Heart right ventricle (tissue), 16 donors: ENCODE measurements at regions not wholly inside any gene's neighbourhood (a gene's known extent, or its start where the extent isn't known, plus 50 kb on each side); places are given as distances from the start of the nearest gene placed in this dataset.

Experiments used
- ATAC-seq, 8 donors: fragments of 200-7000 bp; cut with Tn5 transposase; one replicate each; pipeline ENCODE4 v1.9.1; 2020; ENCODE audit warnings: mild to moderate bottlenecking in 8 of 8, moderate library complexity in 8 of 8, moderate number of reproducible peaks in 1 of 8
- DNase-seq, 2 donors: peaks; one replicate each; pipeline ENCODE4 v3.0.0-alpha.2; 2020
- H3K27ac ChIP-seq, 10 donors: fragments of 200-600 bp; sonication (generic) in 2 of 10; one replicate each; pipeline versions ENCODE4 v1.5.0 to v1.8.0; 2020 to 2022; ENCODE audit warnings: mild to moderate bottlenecking in 3 of 10
- H3K27me3 ChIP-seq, 7 donors: fragments of 200-600 bp; one replicate each; pipeline ENCODE4 v1.8.0; 2021 to 2022; ENCODE audit warnings: mild to moderate bottlenecking in 2 of 7
- H3K36me3 ChIP-seq, 9 donors: fragments of 200-600 bp; sonication (generic) in 1 of 9; one replicate each; pipeline versions ENCODE4 v1.5.0 to v1.8.0; 2020 to 2022; ENCODE audit warnings: mild to moderate bottlenecking in 2 of 9
- H3K4me1 ChIP-seq, 9 donors: fragments of 200-600 bp; sonication (generic) in 1 of 9; one replicate each; pipeline versions ENCODE4 v1.5.0 to v1.8.0; 2020 to 2022; ENCODE audit warnings: mild to moderate bottlenecking in 4 of 9
- H3K4me3 ChIP-seq, 10 donors: fragments of 200-600 bp; sonication (generic) in 2 of 10; one replicate each; pipeline versions ENCODE4 v1.5.0 to v1.8.0; 2020 to 2022; ENCODE audit warnings: mild to moderate bottlenecking in 7 of 10, moderate library complexity in 2 of 10
- H3K9me3 ChIP-seq, 11 donors: fragments of 200-600 bp in 10 of 11; sonication (generic) in 2 of 11; one replicate each; pipeline versions ENCODE4 v1.5.0 to v1.8.0; 2013 to 2022; ENCODE audit warnings: mild to moderate bottlenecking in 2 of 11, control low read depth in 1 of 11, moderate library complexity in 1 of 11
- whole genome bisulfite sequencing, 2 donors: extraction: QIAGEN DNeasy Blood & Tissue Kit; methylation state at CpG; one replicate each; pipeline ENCODE4 v1.1.7; 2013; ENCODE audit warnings: inconsistent platforms in 1 of 2; 5-methylcytosine and 5-hydroxymethylcytosine counted together
- intact Hi-C, 10 donors: fragments of 100-400 bp; cut with DNase I; formaldehyde crosslinking; loops; one replicate each; pipeline versions ENCODE4 v1.11.1 to v1.14.2; 2022
- TF ChIP-seq, protein P1 (sequence below), 9 donors: fragments of 200-600 bp; sonication (generic) in 2 of 9; IDR thresholded peaks; one replicate each; pipeline versions ENCODE4 v1.5.0 to v1.8.0; 2021 to 2022; ENCODE audit warnings: antibody characterized with exemption in 9 of 9, mild to moderate bottlenecking in 5 of 9, moderate library complexity in 1 of 9
- donor health status: Arrhythmogenic right ventricular cardiomyopathy.
- donor health status: ischemic (EF 13 %, LVEDD 7.1; RV severe dilation, severe dysfunction).
- donor health status: healthy with polysubstance abuse.
- donor health status: DM: no; HTN: yes; CAD: no.
- donor health status: DM: no; HTN: no; CAD: no.
- donor health status: ischemic (EF 25% LVEDD 6.9; RV normal size, moderate dysfunction).
- donor health status: ischemic (EF 25% LVEDD 5.7; RV mildly dilated, moderate dysfunction).
- donor health status: healthy.
- donor health status: DM: yes; HTN: yes; CAD: no.
- donor health status: Ischemic cardiomyopathy.
- donor health status: ischemic (EF 35%, LVEDD 5.7; RV mildly dilated, moderate dysfunction).
- donor health status: nonischemic (EF 11% LVEDD 7.7; RV severe dilation, severe dysfunction).
- donor health status: DM: yes; HTN: yes; CAD: no.
- donor health status: PGD.
- donor health status: ischemic (EF 29% LVEDD 5.4; RV normal size, mild dysfunction).
- donor health status: nonischemic (EF 23%, LVEDD 6.1; RV moderate dilation, normal function).

DNA sequence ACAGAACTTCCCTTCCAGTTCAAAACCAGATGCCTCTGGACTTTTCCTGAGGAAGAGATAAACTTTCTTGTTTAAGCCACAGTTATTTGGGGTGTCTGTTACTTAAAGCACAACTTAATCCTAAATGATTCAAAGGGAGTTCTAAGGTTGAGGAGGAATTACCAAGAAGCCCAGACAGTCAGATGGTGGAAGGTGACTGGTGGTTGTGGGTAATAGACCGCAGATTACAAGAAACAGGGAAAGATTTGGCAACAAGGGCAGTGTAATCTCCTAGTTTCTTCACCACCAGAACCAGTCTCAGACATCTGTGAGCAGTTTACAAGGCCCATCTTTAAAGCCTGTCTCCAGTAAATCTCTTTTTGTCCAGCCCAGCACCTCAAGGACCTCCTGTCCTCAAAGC, 130.1 kb upstream of the CTTNBP2NL start:
- Histone ChIP-seq H3K4me3 (no peak overlapping the region), H3K36me3 (no peaks in the 10 kb centered on the region), H3K9me3 (peaks cover 0 to 5% (median 0%) of the 10 kb centered on the region in 11 donors), H3K27me3 (no peaks in the 10 kb centered on the region), H3K27ac (peak overlapping the region in 4 of 10 donors; percentile 39 to 83 (median 70)), H3K4me1 (peaks cover 6 to 63% (median 37%) of the 10 kb centered on the region in 9 donors)
- intact Hi-C loops, result no loop called here
- no peak for ATAC-seq
- no peak for DNase-seq
- WGBS, 2 donors, result 94 to 100% methylated on average over 1 of the region's 1 CpG
- TF ChIP-seq, protein P1, sequence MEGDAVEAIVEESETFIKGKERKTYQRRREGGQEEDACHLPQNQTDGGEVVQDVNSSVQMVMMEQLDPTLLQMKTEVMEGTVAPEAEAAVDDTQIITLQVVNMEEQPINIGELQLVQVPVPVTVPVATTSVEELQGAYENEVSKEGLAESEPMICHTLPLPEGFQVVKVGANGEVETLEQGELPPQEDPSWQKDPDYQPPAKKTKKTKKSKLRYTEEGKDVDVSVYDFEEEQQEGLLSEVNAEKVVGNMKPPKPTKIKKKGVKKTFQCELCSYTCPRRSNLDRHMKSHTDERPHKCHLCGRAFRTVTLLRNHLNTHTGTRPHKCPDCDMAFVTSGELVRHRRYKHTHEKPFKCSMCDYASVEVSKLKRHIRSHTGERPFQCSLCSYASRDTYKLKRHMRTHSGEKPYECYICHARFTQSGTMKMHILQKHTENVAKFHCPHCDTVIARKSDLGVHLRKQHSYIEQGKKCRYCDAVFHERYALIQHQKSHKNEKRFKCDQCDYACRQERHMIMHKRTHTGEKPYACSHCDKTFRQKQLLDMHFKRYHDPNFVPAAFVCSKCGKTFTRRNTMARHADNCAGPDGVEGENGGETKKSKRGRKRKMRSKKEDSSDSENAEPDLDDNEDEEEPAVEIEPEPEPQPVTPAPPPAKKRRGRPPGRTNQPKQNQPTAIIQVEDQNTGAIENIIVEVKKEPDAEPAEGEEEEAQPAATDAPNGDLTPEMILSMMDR (IDR thresholded peaks at IDR 0.05), result no peak

DNA sequence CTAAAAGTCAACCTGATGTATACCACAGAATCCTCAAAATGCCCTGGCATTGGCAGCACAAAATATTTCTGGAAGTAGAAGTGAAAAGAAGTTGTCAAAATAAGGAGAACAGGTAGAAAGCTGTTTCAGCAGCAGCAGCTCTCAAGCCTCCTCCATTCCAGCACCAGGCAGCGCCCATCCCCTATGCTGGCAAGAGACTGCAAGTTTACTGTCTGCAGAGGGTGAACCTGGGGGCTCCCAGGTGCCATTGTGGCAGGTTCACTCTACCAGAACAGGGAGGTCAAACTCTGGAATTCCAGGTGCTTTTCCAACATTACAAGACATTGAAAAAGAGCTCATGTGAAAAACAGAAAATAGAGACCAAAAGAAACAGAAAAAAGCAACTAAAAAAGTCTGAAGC, 128.8 kb upstream of the CTTNBP2NL start:
- WGBS, 2 donors, result 91 to 93% methylated on average over 1 of the region's 1 CpG
- DNase-seq, result no peak
- Histone ChIP-seq H3K36me3 (no peaks in the 10 kb centered on the region), H3K27me3 (no peaks in the 10 kb centered on the region), H3K4me1 (peaks cover 6 to 63% (median 37%) of the 10 kb centered on the region in 9 donors), H3K27ac (peak overlapping the region in 7 of 10 donors; percentile 17 to 72 (median 47)), H3K9me3 (peaks cover 0 to 5% (median 0%) of the 10 kb centered on the region in 11 donors), H3K4me3 (no peak overlapping the region)
- TF ChIP-seq, protein P1 (IDR thresholded peaks at IDR 0.05), result no peak
- ATAC-seq, result no peak
- intact Hi-C loops, result no loop called here

DNA sequence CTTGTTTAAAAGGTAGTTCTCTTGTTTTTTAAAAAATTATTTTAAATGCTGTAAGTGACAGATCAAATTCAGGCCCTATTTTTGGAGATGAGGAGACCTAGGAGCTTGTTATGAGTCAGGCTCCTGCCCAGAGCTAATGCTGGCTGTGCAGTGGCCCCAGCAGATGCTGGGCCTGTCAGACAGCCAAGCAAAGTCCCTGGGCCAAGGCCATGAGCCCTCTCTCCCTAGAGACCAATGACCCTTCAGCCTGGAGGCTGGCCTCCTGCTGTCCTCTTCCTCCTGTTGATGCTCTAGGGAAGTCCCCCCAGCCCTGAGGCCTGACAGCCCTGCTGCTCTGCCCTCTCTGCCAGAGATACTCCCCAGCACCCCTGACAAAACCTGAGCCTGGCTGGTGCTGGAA, 128.1 kb upstream of the CTTNBP2NL start:
- Histone ChIP-seq H3K9me3 (peaks cover 0 to 5% (median 0%) of the 10 kb centered on the region in 11 donors), H3K4me3 (no peak overlapping the region), H3K36me3 (no peaks in the 10 kb centered on the region), H3K4me1 (peaks cover 6 to 56% (median 35%) of the 10 kb centered on the region in 9 donors), H3K27ac (peak overlapping the region in 7 of 10 donors; percentile 11 to 72 (median 47)), H3K27me3 (no peaks in the 10 kb centered on the region)
- DNase-seq (peak; percentile 38 to 76), ATAC-seq (peak; percentile 67 to 89 (median 76))
- TF ChIP-seq, protein P1 (IDR thresholded peaks at IDR 0.05), result no peak
- intact Hi-C loops, result no loop called here

DNA sequence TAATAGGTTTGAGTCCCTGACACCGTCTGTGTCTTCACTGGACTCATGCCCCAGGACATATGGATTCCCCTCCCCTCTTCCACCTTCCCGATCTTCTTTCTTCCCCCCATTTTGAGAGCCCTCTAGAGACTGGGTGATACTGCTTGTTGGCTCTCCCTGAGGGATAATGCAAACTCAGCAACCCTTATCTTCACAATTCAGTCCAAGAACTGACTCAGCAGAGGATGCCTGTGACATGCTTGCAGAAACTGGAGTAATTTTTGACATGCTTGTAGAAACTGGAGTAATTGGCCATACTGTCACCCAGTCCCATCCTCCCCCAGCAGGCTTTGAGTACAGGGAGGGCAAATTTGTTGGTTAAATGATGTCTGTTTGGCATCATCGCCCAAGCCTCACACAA, 127.6 kb upstream of the CTTNBP2NL start:
- Histone ChIP-seq H3K36me3 (no peaks in the 10 kb centered on the region), H3K27me3 (no peaks in the 10 kb centered on the region), H3K9me3 (peaks cover 0 to 5% (median 0%) of the 10 kb centered on the region in 11 donors), H3K4me1 (peaks cover 6 to 51% (median 30%) of the 10 kb centered on the region in 9 donors), H3K27ac (peak overlapping the region in 6 of 10 donors; percentile 11 to 72 (median 56)), H3K4me3 (no peak overlapping the region)
- TF ChIP-seq, protein P1 (IDR thresholded peaks at IDR 0.05), result no peak
- WGBS, 2 donors, result 54 to 75% methylated on average over 3 of the region's 3 CpGs
- intact Hi-C loops, result no loop called here
- ATAC-seq (peak in 4 of 8 donors; percentile 32 to 41 (median 37)), DNase-seq (no peak)
